Vagina (tissue), 2 donors: ENCODE measurements at regions not wholly inside any gene's neighbourhood (a gene's known extent, or its start where the extent isn't known, plus 50 kb on each side); places are given as distances from the start of the nearest gene placed in this dataset.

Experiments used
- POLR2A ChIP-seq, 2 donors: fragments of 450-650 bp; IDR thresholded peaks; one replicate each; pipeline ENCODE4 v1.6.1; 2017; ENCODE audit warnings: antibody characterized with exemption in 2 of 2, mild to moderate bottlenecking in 2 of 2, moderate library complexity in 2 of 2
- POLR2AphosphoS5 ChIP-seq, 2 donors: sonication (generic); formaldehyde crosslinking; IDR thresholded peaks; one replicate each; pipeline ENCODE4 v1.9.0; 2017; ENCODE audit warnings: antibody characterized with exemption in 2 of 2, mild to moderate bottlenecking in 2 of 2, low read depth in 1 of 2; ENCODE audit not compliant: insufficient read depth in 1 of 2
- TF ChIP-seq, protein P1 (sequence below), 3 experiments: fragments of 450-650 bp in 2 of 3; fragments of 200-600 bp in 1 of 3; sonication (generic) in 1 of 3; IDR thresholded peaks; one replicate each; pipeline ENCODE4 v1.5.1; 2017 to 2019; ENCODE audit warnings: antibody characterized with exemption in 3 of 3, mild to moderate bottlenecking in 2 of 3, moderate library complexity in 2 of 3

DNA sequence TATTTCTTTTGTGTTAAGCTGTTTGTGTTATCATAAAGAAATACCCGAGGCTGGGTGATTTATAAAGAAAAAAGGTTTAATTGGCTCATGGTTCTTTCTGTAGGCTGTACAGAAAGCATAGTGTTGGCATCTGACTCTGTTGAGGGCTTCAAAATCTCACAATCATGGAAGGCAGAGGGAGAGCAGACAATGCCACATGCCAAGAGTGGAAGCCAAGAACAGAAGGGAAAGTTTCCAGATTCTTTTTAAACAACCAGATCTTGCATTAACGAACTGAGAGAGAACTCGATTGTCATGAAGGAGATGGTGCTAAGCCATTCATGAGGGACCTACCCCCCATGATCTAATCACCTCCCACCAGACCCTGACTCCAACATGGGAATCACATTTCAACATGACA, 290.1 kb downstream of the BMP2 start:
- TF ChIP-seq, protein P1, sequence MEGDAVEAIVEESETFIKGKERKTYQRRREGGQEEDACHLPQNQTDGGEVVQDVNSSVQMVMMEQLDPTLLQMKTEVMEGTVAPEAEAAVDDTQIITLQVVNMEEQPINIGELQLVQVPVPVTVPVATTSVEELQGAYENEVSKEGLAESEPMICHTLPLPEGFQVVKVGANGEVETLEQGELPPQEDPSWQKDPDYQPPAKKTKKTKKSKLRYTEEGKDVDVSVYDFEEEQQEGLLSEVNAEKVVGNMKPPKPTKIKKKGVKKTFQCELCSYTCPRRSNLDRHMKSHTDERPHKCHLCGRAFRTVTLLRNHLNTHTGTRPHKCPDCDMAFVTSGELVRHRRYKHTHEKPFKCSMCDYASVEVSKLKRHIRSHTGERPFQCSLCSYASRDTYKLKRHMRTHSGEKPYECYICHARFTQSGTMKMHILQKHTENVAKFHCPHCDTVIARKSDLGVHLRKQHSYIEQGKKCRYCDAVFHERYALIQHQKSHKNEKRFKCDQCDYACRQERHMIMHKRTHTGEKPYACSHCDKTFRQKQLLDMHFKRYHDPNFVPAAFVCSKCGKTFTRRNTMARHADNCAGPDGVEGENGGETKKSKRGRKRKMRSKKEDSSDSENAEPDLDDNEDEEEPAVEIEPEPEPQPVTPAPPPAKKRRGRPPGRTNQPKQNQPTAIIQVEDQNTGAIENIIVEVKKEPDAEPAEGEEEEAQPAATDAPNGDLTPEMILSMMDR (IDR thresholded peaks at IDR 0.05), result no peak
- TF ChIP-seq POLR2A (IDR thresholded peaks at IDR 0.05) (no peak), POLR2AphosphoS5 (IDR thresholded peaks at IDR 0.05; ENCODE audit: insufficient read depth in 1 of 2, low read depth in 1 of 2) (no peak)
